ENCODE measurements at regions not wholly inside any gene's neighbourhood (a gene's known extent, or its start where the extent isn't known, plus 50 kb on each side); places are given as distances from the start of the nearest gene placed in this dataset.

DNA sequence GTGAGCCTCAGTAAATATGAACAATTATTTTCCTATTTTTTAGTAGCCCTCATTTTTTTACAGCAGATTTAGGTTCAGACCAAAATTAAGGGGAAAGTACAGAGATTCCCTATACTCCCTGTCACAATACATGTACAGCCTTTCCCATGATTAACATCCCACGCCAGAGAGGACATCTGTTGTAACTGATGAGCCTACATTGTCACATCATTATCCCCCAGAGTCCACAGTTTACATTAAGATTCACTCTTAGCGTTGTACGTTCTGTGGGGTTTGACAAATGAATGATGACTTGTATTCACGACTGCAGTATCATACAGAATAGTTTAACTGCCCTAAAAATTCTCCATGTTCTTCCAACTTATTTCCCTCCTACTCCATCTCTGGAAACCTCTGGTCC is 262.3 kb upstream of the MSX2 start:
- Histone ChIP-seq H3K9ac (ENCODE audit: control insufficient read depth, insufficient read depth, low read length) (no peak overlapping the region), H2AFZ (ENCODE audit: control insufficient read depth, low read depth, low read length) (no peak overlapping the region), H3K4me2 (ENCODE audit: control insufficient read depth, insufficient read depth) (no peak overlapping the region), H3K4me3 (no peak overlapping the region), H3K79me2 (ENCODE audit: control insufficient read depth, insufficient read depth, low read length) (no peaks in the 10 kb centered on the region), H3K27ac (ENCODE audit: control insufficient read depth, insufficient read depth) (no peak overlapping the region), H4K20me1 (ENCODE audit: control insufficient read depth, insufficient read depth) (no peaks in the 10 kb centered on the region), H3K27me3 (replicated peaks in 1 of 2; ENCODE audit: control insufficient read depth in 2 of 2, insufficient read depth in 2 of 2, low read length in 1 of 2) (no peaks in the 10 kb centered on the region), H3K4me1 (ENCODE audit: control insufficient read depth, insufficient read depth, low read length) (no peaks in the 10 kb centered on the region), H3K36me3 (ENCODE audit: control insufficient read depth in 2 of 2, insufficient read depth in 2 of 2, low read length in 1 of 2) (no peaks in the 10 kb centered on the region), H3K9me3 (replicated peaks; ENCODE audit: control insufficient read depth, insufficient read depth, low read length) (no peaks in the 10 kb centered on the region)
- DNase-seq (ENCODE audit: low read depth, low spot score) (no peak), ATAC-seq (no peak), FAIRE-seq (no peak)
- TF ChIP-seq TAF1 (IDR thresholded peaks at IDR 0.05; ENCODE audit: borderline replicate concordance, low read depth, low read length), result no peak
- TF ChIP-seq, protein P1, sequence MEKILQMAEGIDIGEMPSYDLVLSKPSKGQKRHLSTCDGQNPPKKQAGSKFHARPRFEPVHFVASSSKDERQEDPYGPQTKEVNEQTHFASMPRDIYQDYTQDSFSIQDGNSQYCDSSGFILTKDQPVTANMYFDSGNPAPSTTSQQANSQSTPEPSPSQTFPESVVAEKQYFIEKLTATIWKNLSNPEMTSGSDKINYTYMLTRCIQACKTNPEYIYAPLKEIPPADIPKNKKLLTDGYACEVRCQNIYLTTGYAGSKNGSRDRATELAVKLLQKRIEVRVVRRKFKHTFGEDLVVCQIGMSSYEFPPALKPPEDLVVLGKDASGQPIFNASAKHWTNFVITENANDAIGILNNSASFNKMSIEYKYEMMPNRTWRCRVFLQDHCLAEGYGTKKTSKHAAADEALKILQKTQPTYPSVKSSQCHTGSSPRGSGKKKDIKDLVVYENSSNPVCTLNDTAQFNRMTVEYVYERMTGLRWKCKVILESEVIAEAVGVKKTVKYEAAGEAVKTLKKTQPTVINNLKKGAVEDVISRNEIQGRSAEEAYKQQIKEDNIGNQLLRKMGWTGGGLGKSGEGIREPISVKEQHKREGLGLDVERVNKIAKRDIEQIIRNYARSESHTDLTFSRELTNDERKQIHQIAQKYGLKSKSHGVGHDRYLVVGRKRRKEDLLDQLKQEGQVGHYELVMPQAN (conservative IDR thresholded peaks at IDR 0.05), result no peak
- TF ChIP-seq CREB1 (IDR thresholded peaks at IDR 0.05; ENCODE audit: low read depth), result no peak
- no peak for TF ChIP-seq EZH2 (IDR thresholded peaks at IDR 0.05; ENCODE audit: borderline replicate concordance, control insufficient read depth, low read depth, low read length)
- no peak for TF ChIP-seq TBL1XR1 (IDR thresholded peaks at IDR 0.05; ENCODE audit: low read depth, low read length)
- no peak for TF ChIP-seq MEF2A (IDR thresholded peaks at IDR 0.05; ENCODE audit: insufficient read depth, low read depth, low read length)
- no peak for TF ChIP-seq FOXK2 (IDR thresholded peaks at IDR 0.05)
- TF ChIP-seq ZNF24 (IDR thresholded peaks at IDR 0.05), result no peak
- in situ Hi-C loops (cut with MboI) (no loop called here), intact Hi-C loops (cut with micrococcal nuclease; ENCODE audit: unreplicated experiment) (no loop called here)
- SMC1A ChIA-PET (ENCODE audit: uncharacterized antibody, unreplicated experiment), result no interaction called here
- POLR2A ChIA-PET, result no interaction called here
- CTCF ChIA-PET, result no interaction called here
- 32% methylated on average over 4 of the region's 4 CpGs for WGBS (ENCODE audit: insufficient coverage, insufficient replicate concordance, low lambda C conversion rate, missing lambda C conversion rate)
- no TSS peak for BruUV-seq (replicated peaks)
- RAD21 ChIA-PET (ENCODE audit: unreplicated experiment), result no interaction called here

Measured in GM12878 (cell line).